WTC11 (cell line): ENCODE measurements at regions not wholly inside any gene's neighbourhood (a gene's known extent, or its start where the extent isn't known, plus 50 kb on each side); places are given as distances from the start of the nearest gene placed in this dataset.

ENCODE experiments used
- ATAC-seq: fragments of 200-7000 bp; cut with Tn5 transposase; 2 replicates; pipeline ENCODE4 v1.10.0; 2021; ENCODE audit warnings: mild to moderate bottlenecking, moderate library complexity
- CTCF ChIA-PET: fragments of 300-600 bp; sonication (Branson Sonifier 250); formaldehyde crosslinking; loops from one replicate; lab custom pipeline; 2021; ENCODE audit warnings: antibody characterized with exemption; lab: Charles Lee
- POLR2A ChIA-PET: fragments of 350-600 bp; sonication (Branson Sonifier 250); formaldehyde crosslinking; loops from one replicate; lab custom pipeline; 2021; ENCODE audit warnings: antibody characterized with exemption; lab: Charles Lee
- DNase-seq: peaks from one replicate; pipeline ENCODE4 v3.0.0; 2021; ENCODE audit warnings: low spot score
- H3K27ac Mint-ChIP-seq: 2 replicates; pipeline ENCODE4 v1.8.0; 2021; ENCODE audit warnings: mixed read lengths
- H3K27me3 Mint-ChIP-seq: 2 replicates; pipeline ENCODE4 v1.8.0; 2021; ENCODE audit warnings: low read depth, mild to moderate bottlenecking, moderate library complexity, mixed read lengths
- H3K36me3 Mint-ChIP-seq: 2 replicates; pipeline ENCODE4 v1.8.0; 2021; ENCODE audit warnings: mixed read lengths
- H3K4me1 Mint-ChIP-seq: 2 replicates; pipeline ENCODE4 v1.8.0; 2022; ENCODE audit warnings: mixed read lengths
- H3K4me3 Mint-ChIP-seq: 2 replicates; pipeline ENCODE4 v1.8.0; 2021; ENCODE audit warnings: mild to moderate bottlenecking, moderate library complexity, mixed read lengths
- H3K9me3 Mint-ChIP-seq: 2 replicates; pipeline ENCODE4 v1.8.0; 2021; ENCODE audit warnings: mixed read lengths
- ATF1 ChIP-seq: sonication (generic); formaldehyde crosslinking; IDR thresholded peaks from 2 replicates; pipeline ENCODE4 v1.8.1; 2023; ENCODE audit warnings: mild to moderate bottlenecking, moderate library complexity, missing genetic modification reagents
- ELF4 ChIP-seq: sonication (generic); formaldehyde crosslinking; IDR thresholded peaks from 2 replicates; pipeline ENCODE4 v1.8.1; 2022; ENCODE audit warnings: low read depth, mild to moderate bottlenecking, moderate library complexity, missing genetic modification reagents
- ESRRA ChIP-seq: sonication (generic); formaldehyde crosslinking; IDR thresholded peaks from 2 replicates; pipeline ENCODE4 v1.8.1; 2022; ENCODE audit warnings: mild to moderate bottlenecking, missing genetic modification reagents, borderline replicate concordance
- FOXP1 ChIP-seq: sonication (generic); formaldehyde crosslinking; IDR thresholded peaks from 2 replicates; pipeline ENCODE4 v1.8.0; 2022; ENCODE audit warnings: missing genetic modification reagents, mild to moderate bottlenecking, moderate library complexity, borderline replicate concordance
- JUN ChIP-seq: sonication (generic); formaldehyde crosslinking; IDR thresholded peaks from 2 replicates; pipeline ENCODE4 v1.8.0; 2023; ENCODE audit warnings: mild to moderate bottlenecking, missing genetic modification reagents
- KAT7 ChIP-seq: sonication (generic); formaldehyde crosslinking; IDR thresholded peaks from 2 replicates; pipeline ENCODE4 v1.8.1; 2023; ENCODE audit warnings: missing genetic modification reagents, mild to moderate bottlenecking, borderline replicate concordance
- NFYB ChIP-seq: sonication (generic); formaldehyde crosslinking; conservative IDR thresholded peaks from 2 replicates; pipeline ENCODE4 v1.8.0; 2022; ENCODE audit warnings: low read depth, missing genetic modification reagents
- RORB ChIP-seq: fragments of 250-450 bp; sonication (Bioruptor Pico); IDR thresholded peaks from 2 replicates; pipeline ENCODE4 v1.9.0; 2021; ENCODE audit warnings: mild to moderate bottlenecking
- SMAD3 ChIP-seq: sonication (generic); formaldehyde crosslinking; IDR thresholded peaks from 2 replicates; pipeline ENCODE4 v1.8.0; 2022; ENCODE audit warnings: missing genetic modification reagents, mild to moderate bottlenecking, borderline replicate concordance
- TCF7 ChIP-seq: sonication (generic); formaldehyde crosslinking; IDR thresholded peaks from 2 replicates; pipeline ENCODE4 v1.8.0; 2022; ENCODE audit warnings: mild to moderate bottlenecking, low read depth, missing genetic modification reagents, moderate library complexity
- ZNF219 ChIP-seq: sonication (generic); formaldehyde crosslinking; IDR thresholded peaks from 2 replicates; pipeline ENCODE4 v1.8.0; 2023; ENCODE audit warnings: missing genetic modification reagents, mild to moderate bottlenecking, borderline replicate concordance
- ZNF317 ChIP-seq: sonication (generic); formaldehyde crosslinking; IDR thresholded peaks from 2 replicates; pipeline ENCODE4 v1.8.1; 2023; ENCODE audit warnings: low read depth, mild to moderate bottlenecking, moderate library complexity, missing genetic modification reagents, borderline replicate concordance
- ZNF416 ChIP-seq: fragments of 250-450 bp; sonication (Bioruptor Pico); IDR thresholded peaks from 2 replicates; pipeline ENCODE4 v1.9.0; 2021; ENCODE audit warnings: mild to moderate bottlenecking, inconsistent platforms
- ZNF671 ChIP-seq: fragments of 250-450 bp; sonication (Bioruptor Pico); IDR thresholded peaks from 2 replicates; pipeline ENCODE4 v1.8.0; 2021; ENCODE audit warnings: mild to moderate bottlenecking
- TF ChIP-seq, protein P1 (sequence below): fragments of 250-450 bp; sonication (Bioruptor Pico); IDR thresholded peaks from 2 replicates; pipeline ENCODE4 v1.9.0; 2021; ENCODE audit warnings: moderate library complexity, mild to moderate bottlenecking, inconsistent platforms, borderline replicate concordance
- TF ChIP-seq, protein P2 (sequence below): sonication (generic); formaldehyde crosslinking; IDR thresholded peaks from 2 replicates; pipeline ENCODE4 v1.8.0; 2022; ENCODE audit warnings: missing genetic modification reagents
- TF ChIP-seq, protein P3 (sequence below): sonication (generic); formaldehyde crosslinking; IDR thresholded peaks from 2 replicates; pipeline ENCODE4 v1.8.0; 2023; ENCODE audit warnings: missing genetic modification reagents, mild to moderate bottlenecking, borderline replicate concordance
- TF ChIP-seq, protein P4 (sequence below): sonication (generic); formaldehyde crosslinking; IDR thresholded peaks from 2 replicates; pipeline ENCODE4 v1.8.1; 2022; ENCODE audit warnings: low read depth, mild to moderate bottlenecking, moderate library complexity, missing genetic modification reagents, borderline replicate concordance

DNA sequence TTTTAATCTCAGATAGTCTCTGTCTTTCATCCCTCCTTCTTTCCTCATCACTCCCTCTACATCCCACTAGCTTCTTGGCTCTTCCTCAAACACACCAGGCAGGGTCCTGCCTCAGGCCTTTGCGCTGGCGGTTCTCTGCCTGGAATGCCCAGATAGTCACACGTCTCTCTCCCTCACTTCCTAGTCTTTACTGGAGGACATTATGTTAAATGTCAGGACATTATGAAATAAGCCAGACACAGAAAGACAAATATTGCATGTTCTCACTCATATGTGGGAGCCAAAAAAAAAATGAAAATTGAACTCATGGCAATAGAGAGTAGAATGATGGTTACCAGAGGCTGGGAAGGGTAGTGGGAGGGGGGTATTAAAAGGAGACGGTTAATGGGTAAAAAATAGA, 442.0 kb downstream of the MED13L start:
- Mint-ChIP-seq H3K4me1 (no peaks in the 10 kb centered on the region), H3K27me3 (no peaks in the 10 kb centered on the region), H3K27ac (no peak overlapping the region), H3K9me3 (peaks cover 10% of the 10 kb centered on the region), H3K4me3 (no peak overlapping the region)
- CTCF ChIA-PET, result no interaction called here
- TF ChIP-seq RORB (CRISPR knock-in tag) (no peak), ZNF671 (CRISPR knock-in tag) (no peak), KAT7 (CRISPR knock-in tag) (no peak), FOXP1 (CRISPR knock-in tag) (no peak), ESRRA (CRISPR knock-in tag) (no peak), ZNF219 (CRISPR knock-in tag) (no peak), NFYB (no peak), TCF7 (CRISPR knock-in tag) (no peak), ZNF416 (CRISPR knock-in tag) (no peak), JUN (no peak), ZNF317 (CRISPR knock-in tag) (no peak), SMAD3 (no peak)
- TF ChIP-seq, protein P1, sequence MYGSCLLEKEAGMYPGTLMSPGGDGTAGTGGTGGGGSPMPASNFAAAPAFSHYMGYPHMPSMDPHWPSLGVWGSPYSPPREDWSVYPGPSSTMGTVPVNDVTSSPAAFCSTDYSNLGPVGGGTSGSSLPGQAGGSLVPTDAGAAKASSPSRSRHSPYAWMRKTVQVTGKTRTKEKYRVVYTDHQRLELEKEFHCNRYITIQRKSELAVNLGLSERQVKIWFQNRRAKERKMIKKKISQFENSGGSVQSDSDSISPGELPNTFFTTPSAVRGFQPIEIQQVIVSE (CRISPR knock-in tag), result no peak
- TF ChIP-seq, protein P2, sequence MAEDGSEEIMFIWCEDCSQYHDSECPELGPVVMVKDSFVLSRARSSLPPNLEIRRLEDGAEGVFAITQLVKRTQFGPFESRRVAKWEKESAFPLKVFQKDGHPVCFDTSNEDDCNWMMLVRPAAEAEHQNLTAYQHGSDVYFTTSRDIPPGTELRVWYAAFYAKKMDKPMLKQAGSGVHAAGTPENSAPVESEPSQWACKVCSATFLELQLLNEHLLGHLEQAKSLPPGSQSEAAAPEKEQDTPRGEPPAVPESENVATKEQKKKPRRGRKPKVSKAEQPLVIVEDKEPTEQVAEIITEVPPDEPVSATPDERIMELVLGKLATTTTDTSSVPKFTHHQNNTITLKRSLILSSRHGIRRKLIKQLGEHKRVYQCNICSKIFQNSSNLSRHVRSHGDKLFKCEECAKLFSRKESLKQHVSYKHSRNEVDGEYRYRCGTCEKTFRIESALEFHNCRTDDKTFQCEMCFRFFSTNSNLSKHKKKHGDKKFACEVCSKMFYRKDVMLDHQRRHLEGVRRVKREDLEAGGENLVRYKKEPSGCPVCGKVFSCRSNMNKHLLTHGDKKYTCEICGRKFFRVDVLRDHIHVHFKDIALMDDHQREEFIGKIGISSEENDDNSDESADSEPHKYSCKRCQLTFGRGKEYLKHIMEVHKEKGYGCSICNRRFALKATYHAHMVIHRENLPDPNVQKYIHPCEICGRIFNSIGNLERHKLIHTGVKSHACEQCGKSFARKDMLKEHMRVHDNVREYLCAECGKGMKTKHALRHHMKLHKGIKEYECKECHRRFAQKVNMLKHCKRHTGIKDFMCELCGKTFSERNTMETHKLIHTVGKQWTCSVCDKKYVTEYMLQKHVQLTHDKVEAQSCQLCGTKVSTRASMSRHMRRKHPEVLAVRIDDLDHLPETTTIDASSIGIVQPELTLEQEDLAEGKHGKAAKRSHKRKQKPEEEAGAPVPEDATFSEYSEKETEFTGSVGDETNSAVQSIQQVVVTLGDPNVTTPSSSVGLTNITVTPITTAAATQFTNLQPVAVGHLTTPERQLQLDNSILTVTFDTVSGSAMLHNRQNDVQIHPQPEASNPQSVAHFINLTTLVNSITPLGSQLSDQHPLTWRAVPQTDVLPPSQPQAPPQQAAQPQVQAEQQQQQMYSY (CRISPR knock-in tag), result no peak
- TF ChIP-seq, protein P3, sequence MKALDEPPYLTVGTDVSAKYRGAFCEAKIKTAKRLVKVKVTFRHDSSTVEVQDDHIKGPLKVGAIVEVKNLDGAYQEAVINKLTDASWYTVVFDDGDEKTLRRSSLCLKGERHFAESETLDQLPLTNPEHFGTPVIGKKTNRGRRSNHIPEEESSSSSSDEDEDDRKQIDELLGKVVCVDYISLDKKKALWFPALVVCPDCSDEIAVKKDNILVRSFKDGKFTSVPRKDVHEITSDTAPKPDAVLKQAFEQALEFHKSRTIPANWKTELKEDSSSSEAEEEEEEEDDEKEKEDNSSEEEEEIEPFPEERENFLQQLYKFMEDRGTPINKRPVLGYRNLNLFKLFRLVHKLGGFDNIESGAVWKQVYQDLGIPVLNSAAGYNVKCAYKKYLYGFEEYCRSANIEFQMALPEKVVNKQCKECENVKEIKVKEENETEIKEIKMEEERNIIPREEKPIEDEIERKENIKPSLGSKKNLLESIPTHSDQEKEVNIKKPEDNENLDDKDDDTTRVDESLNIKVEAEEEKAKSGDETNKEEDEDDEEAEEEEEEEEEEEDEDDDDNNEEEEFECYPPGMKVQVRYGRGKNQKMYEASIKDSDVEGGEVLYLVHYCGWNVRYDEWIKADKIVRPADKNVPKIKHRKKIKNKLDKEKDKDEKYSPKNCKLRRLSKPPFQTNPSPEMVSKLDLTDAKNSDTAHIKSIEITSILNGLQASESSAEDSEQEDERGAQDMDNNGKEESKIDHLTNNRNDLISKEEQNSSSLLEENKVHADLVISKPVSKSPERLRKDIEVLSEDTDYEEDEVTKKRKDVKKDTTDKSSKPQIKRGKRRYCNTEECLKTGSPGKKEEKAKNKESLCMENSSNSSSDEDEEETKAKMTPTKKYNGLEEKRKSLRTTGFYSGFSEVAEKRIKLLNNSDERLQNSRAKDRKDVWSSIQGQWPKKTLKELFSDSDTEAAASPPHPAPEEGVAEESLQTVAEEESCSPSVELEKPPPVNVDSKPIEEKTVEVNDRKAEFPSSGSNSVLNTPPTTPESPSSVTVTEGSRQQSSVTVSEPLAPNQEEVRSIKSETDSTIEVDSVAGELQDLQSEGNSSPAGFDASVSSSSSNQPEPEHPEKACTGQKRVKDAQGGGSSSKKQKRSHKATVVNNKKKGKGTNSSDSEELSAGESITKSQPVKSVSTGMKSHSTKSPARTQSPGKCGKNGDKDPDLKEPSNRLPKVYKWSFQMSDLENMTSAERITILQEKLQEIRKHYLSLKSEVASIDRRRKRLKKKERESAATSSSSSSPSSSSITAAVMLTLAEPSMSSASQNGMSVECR, result no peak
- TF ChIP-seq, protein P4, sequence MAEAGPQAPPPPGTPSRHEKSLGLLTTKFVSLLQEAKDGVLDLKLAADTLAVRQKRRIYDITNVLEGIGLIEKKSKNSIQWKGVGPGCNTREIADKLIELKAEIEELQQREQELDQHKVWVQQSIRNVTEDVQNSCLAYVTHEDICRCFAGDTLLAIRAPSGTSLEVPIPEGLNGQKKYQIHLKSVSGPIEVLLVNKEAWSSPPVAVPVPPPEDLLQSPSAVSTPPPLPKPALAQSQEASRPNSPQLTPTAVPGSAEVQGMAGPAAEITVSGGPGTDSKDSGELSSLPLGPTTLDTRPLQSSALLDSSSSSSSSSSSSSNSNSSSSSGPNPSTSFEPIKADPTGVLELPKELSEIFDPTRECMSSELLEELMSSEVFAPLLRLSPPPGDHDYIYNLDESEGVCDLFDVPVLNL, result no peak
- TF ChIP-seq, all 79 proteins: peak for 0
- POLR2A ChIA-PET, result no interaction called here
- no peaks in the 10 kb centered on the region for H3K36me3 Mint-ChIP-seq
- no peak for ATAC-seq
- no peak for DNase-seq

DNA sequence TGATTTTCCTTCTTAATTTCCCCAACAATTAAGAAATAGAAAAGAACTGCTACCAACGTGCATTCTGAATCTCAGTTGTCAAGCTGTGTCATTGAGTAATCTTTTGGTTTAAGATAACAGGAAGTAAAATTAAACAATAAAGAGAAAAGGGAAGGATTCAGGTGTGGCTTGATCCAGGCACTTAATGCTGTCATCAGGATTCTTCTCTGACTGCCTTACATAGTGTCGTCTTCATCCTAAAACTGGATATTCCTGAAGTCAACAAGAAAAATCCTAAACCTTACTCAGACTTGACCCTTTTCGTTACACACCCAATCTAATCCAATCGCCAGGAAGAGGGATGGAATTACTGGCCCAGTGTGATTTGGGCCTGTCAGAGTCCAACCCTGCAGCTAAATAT, 443.8 kb downstream of the MED13L start:
- Mint-ChIP-seq H3K36me3 (no peaks in the 10 kb centered on the region), H3K4me1 (no peaks in the 10 kb centered on the region), H3K4me3 (no peak overlapping the region), H3K27ac (no peak overlapping the region), H3K27me3 (no peaks in the 10 kb centered on the region), H3K9me3 (peaks cover 10% of the 10 kb centered on the region)
- DNase-seq (no peak), ATAC-seq (no peak)
- ChIA-PET CTCF (no interaction called here), POLR2A (no interaction called here)
- TF ChIP-seq ELF4 (CRISPR knock-in tag) (no peak), ATF1 (CRISPR knock-in tag) (no peak)
